Activated T-helper 1 cell treated with anti-CD3 and anti-CD28 coated beads, Interleukin-12 subunit alpha, Interleukin-12 subunit beta, Interleukin-2, Interleukin-4 antibody, amounts not matched to agents 30 ng/mL and 10 ng/mL and 1 ng/mL, durations not matched to agents 14 hours and 24 hours and 36 hours (primary cell): ENCODE measurements at regions not wholly inside any gene's neighbourhood (a gene's known extent, or its start where the extent isn't known, plus 50 kb on each side); places are given as distances from the start of the nearest gene placed in this dataset.

ENCODE experiments used
- DNase-seq: peaks from one replicate; pipeline ENCODE4 v3.0.0; 2021; ENCODE audit warnings: low spot score
- H3K27ac Mint-ChIP-seq: one replicate; pipeline ENCODE4 v1.8.0; 2021; ENCODE audit warnings: mild to moderate bottlenecking, mixed read lengths
- H3K27me3 Mint-ChIP-seq: one replicate; pipeline ENCODE4 v1.8.0; 2022; ENCODE audit warnings: mild to moderate bottlenecking, moderate library complexity, mixed read lengths; ENCODE audit not compliant: insufficient read depth
- H3K36me3 Mint-ChIP-seq: one replicate; pipeline ENCODE4 v1.8.0; 2021; ENCODE audit warnings: low read depth, mixed read lengths
- H3K4me1 Mint-ChIP-seq: one replicate; pipeline ENCODE4 v1.8.0; 2021; ENCODE audit warnings: low read depth, mixed read lengths
- H3K4me3 Mint-ChIP-seq: one replicate; pipeline ENCODE4 v1.8.0; 2021; ENCODE audit warnings: mild to moderate bottlenecking, moderate library complexity, mixed read lengths
- H3K9me3 Mint-ChIP-seq: one replicate; pipeline ENCODE4 v1.8.0; 2021; ENCODE audit warnings: mixed read lengths
- intact Hi-C: fragments of 100-400 bp; cut with micrococcal nuclease; formaldehyde crosslinking; loops from one replicate; pipeline ENCODE4 v1.15.1; 2024

- Mint-ChIP-seq H3K27ac (no peak overlapping the region), H3K4me1 (peaks cover 11% of the 10 kb centered on the region), H3K9me3 (no peaks in the 10 kb centered on the region), H3K36me3 (no peaks in the 10 kb centered on the region), H3K4me3 (no peak overlapping the region), H3K27me3 (peaks cover 42% of the 10 kb centered on the region)
- intact Hi-C loops: loop anchor here (5.0 kb wide), 2 partner anchors 90 to 95 kb away; no protein-coding TSS in a partner anchor
- DNase-seq: no peak
These were observed 60.1 kb upstream of the MYCBP2 start for GRCh38 chr13:77386880-77387606.

GRCh38 chr13:77386046-77386445 is 59.2 kb upstream of the MYCBP2 start:
- peaks cover 40% of the 10 kb centered on the region for H3K27me3 Mint-ChIP-seq
- H3K27ac Mint-ChIP-seq: no peak overlapping the region
- H3K4me1 Mint-ChIP-seq: peaks cover 11% of the 10 kb centered on the region
- no peak for DNase-seq
- intact Hi-C loops: loop anchor here (5.0 kb wide), 2 partner anchors 91 to 94 kb away; no protein-coding TSS in a partner anchor
- H3K36me3 Mint-ChIP-seq: no peaks in the 10 kb centered on the region
- no peaks in the 10 kb centered on the region for H3K9me3 Mint-ChIP-seq
- no peak overlapping the region for H3K4me3 Mint-ChIP-seq

- no peak for DNase-seq
- Mint-ChIP-seq H3K27me3 (peaks cover 36% of the 10 kb centered on the region), H3K4me3 (no peak overlapping the region), H3K36me3 (no peaks in the 10 kb centered on the region), H3K4me1 (peaks cover 11% of the 10 kb centered on the region), H3K9me3 (no peaks in the 10 kb centered on the region), H3K27ac (no peak overlapping the region)
- intact Hi-C loops: loop anchor here (5.0 kb wide), 2 partner anchors 92 to 93 kb away; no protein-coding TSS in a partner anchor
These were observed 58.1 kb upstream of the MYCBP2 start for GRCh38 chr13:77384999-77385398.

- Mint-ChIP-seq H3K4me1 (no peaks in the 10 kb centered on the region), H3K27me3 (peaks cover 36% of the 10 kb centered on the region), H3K9me3 (no peaks in the 10 kb centered on the region), H3K27ac (no peak overlapping the region), H3K36me3 (no peaks in the 10 kb centered on the region), H3K4me3 (no peak overlapping the region)
- intact Hi-C loops: no loop called here
- DNase-seq: no peak
These were observed 56.2 kb upstream of the MYCBP2 start for GRCh38 chr13:77383097-77383496.

- no peaks in the 10 kb centered on the region for H3K4me1 Mint-ChIP-seq
- no peak overlapping the region for H3K27ac Mint-ChIP-seq
- H3K27me3 Mint-ChIP-seq: peaks cover 36% of the 10 kb centered on the region
- no peak overlapping the region for H3K4me3 Mint-ChIP-seq
- intact Hi-C loops: no loop called here
- H3K9me3 Mint-ChIP-seq: no peaks in the 10 kb centered on the region
- DNase-seq: no peak
- no peaks in the 10 kb centered on the region for H3K36me3 Mint-ChIP-seq
These were observed 54.2 kb upstream of the MYCBP2 start for GRCh38 chr13:77381059-77381458.

GRCh38 chr13:77379508-77379907 is 52.6 kb upstream of the MYCBP2 start:
- no peaks in the 10 kb centered on the region for H3K9me3 Mint-ChIP-seq
- H3K4me3 Mint-ChIP-seq: no peak overlapping the region
- peaks cover 27% of the 10 kb centered on the region for H3K27me3 Mint-ChIP-seq
- DNase-seq: no peak
- no peaks in the 10 kb centered on the region for H3K4me1 Mint-ChIP-seq
- H3K27ac Mint-ChIP-seq: no peak overlapping the region
- intact Hi-C loops: no loop called here
- no peaks in the 10 kb centered on the region for H3K36me3 Mint-ChIP-seq

- DNase-seq: no peak
- Mint-ChIP-seq H3K36me3 (no peaks in the 10 kb centered on the region), H3K9me3 (no peaks in the 10 kb centered on the region), H3K4me3 (no peak overlapping the region), H3K27me3 (peaks cover 22% of the 10 kb centered on the region), H3K27ac (no peak overlapping the region), H3K4me1 (no peaks in the 10 kb centered on the region)
- intact Hi-C loops: no loop called here
These were observed 51.8 kb upstream of the MYCBP2 start for GRCh38 chr13:77378662-77379061.

- Mint-ChIP-seq H3K27ac (no peak overlapping the region), H3K4me3 (no peak overlapping the region), H3K4me1 (no peaks in the 10 kb centered on the region), H3K9me3 (no peaks in the 10 kb centered on the region), H3K36me3 (no peaks in the 10 kb centered on the region), H3K27me3 (peaks cover 7% of the 10 kb centered on the region)
- no peak for DNase-seq
- intact Hi-C loops: no loop called here
These were observed 50.1 kb upstream of the MYCBP2 start for GRCh38 chr13:77377016-77377415.
